Kidney tubule cell (primary cell): ENCODE measurements at regions not wholly inside any gene's neighbourhood (a gene's known extent, or its start where the extent isn't known, plus 50 kb on each side); places are given as distances from the start of the nearest gene placed in this dataset.

Experiments
- DNase-seq: peaks from one replicate; pipeline ENCODE4 v3.0.0-alpha.2; 2018; ENCODE audit warnings: low spot score

DNA sequence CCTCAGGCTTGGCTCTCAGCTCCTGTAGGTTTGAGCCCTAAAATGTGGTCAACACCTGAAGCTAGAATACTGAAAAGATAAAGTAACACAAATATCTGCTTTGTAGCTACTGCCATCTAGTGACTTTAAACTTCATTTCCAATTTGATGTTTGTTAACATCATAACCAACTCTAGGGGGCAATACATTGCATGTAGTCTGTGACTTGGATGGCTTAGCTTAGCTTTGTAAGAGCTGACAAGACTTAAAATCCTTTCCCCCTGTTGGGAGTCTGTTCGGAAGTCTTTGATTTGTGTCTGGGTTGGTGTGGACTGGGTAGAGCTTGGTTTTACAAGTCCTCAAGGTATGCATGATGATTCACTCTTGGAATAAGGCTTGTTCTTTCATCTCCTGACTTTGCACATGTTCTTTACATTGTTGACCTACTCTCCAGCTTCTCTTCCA is 51.7 kb downstream of the SCN11A start:
- peak; percentile 60 for DNase-seq

GRCh38 chr3:38998086-38998485 is 53.7 kb downstream of the SCN11A start:
- no peak for DNase-seq

- no peak for DNase-seq
Observed at GRCh38 chr3:38996193-38996592, 55.6 kb downstream of the SCN11A start.

DNA sequence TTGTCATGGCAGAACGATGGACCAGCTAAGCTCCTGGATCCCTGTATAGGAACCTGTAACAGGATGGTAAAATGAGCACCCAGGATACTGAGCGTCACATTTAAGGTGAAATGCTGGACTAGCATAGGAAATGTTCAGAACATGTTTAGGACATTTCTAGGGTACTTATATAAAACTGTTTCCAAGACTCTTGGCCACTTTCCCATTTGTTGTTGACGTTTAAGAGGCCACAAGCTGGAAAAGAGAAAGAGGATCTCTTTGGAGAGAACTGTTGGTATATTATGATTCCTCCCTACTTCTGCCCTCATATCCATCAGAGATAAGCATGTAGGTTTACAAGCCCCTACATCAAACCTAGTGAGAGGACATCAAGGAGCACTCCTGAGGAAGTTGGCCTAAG is 57.5 kb downstream of the SCN11A start:
- DNase-seq, result no peak

- peak; percentile 80 for DNase-seq
Observed at GRCh38 chr3:38992117-38992760, 59.5 kb downstream of the SCN11A start.

DNA sequence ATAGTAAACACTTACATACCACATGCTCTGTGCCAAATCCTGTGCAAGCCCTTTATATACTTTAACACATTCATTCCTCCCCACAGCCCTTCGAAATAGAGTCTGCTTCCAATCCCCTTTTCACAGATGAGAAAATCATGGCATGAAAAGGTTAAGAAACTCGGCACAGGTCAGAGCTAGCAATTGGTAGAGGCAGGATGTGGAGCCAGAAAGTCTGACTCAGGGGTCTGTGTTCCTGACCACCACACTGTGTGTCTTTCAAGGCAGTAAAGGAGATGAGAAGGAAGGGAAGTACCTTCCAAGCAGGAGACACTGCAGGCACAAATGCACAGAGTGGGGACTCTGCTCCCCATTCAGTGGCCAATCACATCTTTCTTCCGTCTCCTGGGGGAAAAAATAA is 61.1 kb downstream of the SCN11A start:
- DNase-seq, result no peak

DNA sequence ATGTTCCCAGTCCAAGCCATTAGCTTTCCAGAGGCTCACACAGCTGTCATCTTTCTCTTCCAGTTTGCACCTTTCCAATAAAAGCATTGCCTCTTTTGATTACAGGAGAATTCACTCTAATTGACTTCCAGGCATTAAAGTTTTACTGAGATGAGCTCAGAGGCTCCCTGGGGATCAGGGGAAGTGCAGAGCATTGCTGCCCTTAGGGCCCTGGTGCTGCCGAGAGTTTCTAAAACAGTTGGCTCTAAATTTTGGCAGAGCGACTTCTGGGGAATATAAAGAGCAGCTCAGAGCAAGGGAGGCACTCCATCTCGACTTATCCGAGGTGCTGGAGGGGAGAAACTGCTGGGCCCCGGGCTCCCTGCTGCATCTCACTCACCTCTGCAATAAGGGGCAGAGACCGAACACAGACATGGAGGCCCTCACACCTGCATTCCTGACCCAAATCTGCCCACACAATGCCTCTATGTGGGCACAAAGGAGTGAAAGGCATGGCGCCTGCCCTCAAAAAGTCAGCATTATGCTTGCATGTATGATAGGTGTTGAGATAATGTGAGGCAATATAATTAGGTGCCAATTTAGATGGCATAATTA is 61.7 kb downstream of the SCN11A start:
- DNase-seq, result no peak

- DNase-seq, result no peak
Observed at GRCh38 chr3:38988955-38989354, 62.8 kb downstream of the SCN11A start.

- no peak for DNase-seq
Observed at GRCh38 chr3:38987456-38987855, 64.3 kb downstream of the SCN11A start.

- DNase-seq, result no peak
Observed at GRCh38 chr3:38986901-38987300, 64.8 kb downstream of the SCN11A start.

GRCh38 chr3:38985981-38986380 is 65.8 kb downstream of the SCN11A start:
- no peak for DNase-seq

DNA sequence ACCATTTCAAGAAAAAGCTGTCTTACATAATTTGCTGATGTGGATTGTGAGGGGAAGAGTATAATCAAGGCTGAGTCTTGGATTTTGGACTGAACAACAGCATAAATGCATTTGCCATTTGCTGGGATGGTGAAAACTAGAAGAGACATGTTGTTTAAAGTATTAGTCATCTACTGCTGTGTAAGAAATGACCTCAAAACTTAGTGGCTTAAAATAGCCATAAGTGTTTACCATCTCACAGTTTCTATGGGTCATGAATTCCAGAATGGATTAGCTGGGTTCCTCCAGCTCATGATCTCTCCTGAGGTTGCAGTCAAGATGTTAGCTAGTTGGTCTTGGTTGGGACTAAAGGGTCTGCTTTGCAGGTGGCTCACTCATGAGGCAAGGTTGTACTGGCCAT is 66.2 kb downstream of the SCN11A start:
- DNase-seq, result peak; percentile 53

GRCh38 chr3:38984731-38985130 is 67.0 kb downstream of the SCN11A start:
- DNase-seq, result no peak

GRCh38 chr3:38984110-38984509 is 67.6 kb downstream of the SCN11A start:
- DNase-seq, result no peak

DNA sequence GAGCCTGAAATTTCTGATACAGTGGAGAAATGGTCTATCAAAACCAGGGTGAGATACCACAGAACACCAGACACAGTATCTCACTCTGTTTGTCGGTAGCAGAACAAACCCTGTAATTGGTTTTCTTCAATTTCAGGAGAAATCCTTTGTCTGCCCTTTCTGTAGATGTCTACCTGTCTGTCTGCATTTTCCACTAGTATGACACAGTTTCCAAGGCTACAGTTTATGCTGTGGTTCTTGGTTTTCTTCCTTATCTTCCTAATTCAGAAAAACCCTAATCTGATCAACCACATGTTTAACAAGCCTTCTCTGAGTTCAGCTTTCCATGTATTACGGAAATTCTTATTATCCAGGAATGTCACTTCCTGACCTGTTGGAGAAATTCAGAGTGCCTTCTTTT is 70.8 kb downstream of the SCN11A start:
- DNase-seq, result no peak

DNA sequence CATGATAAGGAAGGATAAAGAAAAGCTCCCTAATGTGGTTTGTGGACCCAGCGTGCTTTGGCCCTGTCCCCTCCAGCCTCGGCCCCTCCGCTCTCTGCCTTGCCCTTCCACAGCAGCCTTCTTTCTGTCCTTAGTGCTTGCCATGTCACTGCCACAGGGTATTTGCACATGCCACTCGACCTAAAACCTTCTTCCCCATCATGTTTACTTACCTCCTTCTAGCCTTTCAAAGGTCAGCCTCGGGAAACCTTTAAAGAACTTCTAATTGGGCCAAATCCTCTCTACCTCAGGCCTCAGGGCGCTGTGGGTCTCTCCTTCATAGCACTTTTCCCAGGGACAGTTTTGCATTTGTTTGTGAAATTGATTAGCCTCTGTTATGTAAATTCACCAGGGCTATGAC is 73.0 kb downstream of the SCN11A start:
- DNase-seq, result no peak

GRCh38 chr3:38970851-38971638 is 80.7 kb downstream of the SCN11A start:
- DNase-seq, result no peak

GRCh38 chr3:38969317-38970235 is 82.2 kb downstream of the SCN11A start:
- DNase-seq, result no peak

DNA sequence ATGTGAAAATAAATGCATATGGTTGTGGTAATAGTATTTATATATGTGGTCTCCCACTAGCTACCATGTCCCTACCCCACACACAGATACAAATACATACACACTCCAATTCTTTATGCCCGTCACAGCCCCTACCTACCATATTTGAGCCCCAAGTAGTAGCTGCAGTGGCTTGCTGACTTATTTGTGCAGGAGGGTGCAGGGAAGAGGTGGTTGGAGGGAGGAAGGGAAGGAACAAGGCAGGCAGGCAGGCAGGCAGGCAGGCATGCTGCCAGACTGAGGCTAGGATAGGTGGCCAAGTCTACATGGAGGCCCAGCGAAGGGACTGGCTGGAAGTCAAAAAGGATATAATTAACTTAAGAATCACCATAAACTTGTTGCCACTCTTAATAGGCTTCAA is 82.9 kb downstream of the SCN11A start:
- no peak for DNase-seq

DNA sequence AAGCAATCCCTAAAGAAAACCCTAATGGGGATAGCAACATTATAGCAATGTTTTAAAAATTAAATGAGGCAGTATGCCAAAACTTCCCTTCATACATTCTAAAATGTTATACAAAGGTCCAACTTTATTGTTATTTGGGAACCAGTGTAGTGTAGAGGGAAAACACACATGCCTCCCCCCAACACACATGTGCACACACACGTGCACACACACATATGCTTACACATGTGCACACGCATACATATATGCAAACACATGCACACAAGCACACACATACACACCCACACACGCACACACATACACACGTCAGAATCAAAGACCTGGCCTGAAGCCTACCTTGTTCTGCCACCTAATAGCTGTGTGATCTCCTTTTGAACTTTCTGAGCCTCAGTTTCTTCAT is 83.3 kb downstream of the SCN11A start:
- DNase-seq, result no peak

- no peak for DNase-seq
Observed at GRCh38 chr3:38967693-38967989, 84.1 kb downstream of the SCN11A start.
